ENCODE measurements at regions not wholly inside any gene's neighbourhood (a gene's known extent, or its start where the extent isn't known, plus 50 kb on each side); places are given as distances from the start of the nearest gene placed in this dataset.

DNA sequence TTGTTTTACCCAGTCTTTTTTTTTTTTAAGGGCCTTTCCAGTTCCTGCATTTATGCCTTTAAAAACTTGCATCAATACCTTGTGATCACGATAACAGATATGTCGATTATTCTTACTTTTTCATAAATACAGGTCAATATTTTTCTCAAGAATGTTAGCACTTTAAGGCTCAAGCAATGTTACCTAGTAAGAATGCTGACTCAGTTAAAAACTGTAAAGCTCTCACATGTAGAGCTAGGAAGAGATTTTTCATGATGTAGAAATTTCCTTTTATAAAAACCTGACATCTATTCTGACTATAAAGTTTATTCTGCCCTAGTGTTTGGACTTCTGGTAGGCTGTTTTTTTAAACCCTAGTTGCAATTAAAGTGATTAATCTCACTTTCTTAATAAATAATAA, 684.0 kb downstream of the ZBBX start:
- TF ChIP-seq, protein P1, sequence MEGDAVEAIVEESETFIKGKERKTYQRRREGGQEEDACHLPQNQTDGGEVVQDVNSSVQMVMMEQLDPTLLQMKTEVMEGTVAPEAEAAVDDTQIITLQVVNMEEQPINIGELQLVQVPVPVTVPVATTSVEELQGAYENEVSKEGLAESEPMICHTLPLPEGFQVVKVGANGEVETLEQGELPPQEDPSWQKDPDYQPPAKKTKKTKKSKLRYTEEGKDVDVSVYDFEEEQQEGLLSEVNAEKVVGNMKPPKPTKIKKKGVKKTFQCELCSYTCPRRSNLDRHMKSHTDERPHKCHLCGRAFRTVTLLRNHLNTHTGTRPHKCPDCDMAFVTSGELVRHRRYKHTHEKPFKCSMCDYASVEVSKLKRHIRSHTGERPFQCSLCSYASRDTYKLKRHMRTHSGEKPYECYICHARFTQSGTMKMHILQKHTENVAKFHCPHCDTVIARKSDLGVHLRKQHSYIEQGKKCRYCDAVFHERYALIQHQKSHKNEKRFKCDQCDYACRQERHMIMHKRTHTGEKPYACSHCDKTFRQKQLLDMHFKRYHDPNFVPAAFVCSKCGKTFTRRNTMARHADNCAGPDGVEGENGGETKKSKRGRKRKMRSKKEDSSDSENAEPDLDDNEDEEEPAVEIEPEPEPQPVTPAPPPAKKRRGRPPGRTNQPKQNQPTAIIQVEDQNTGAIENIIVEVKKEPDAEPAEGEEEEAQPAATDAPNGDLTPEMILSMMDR (IDR thresholded peaks at IDR 0.05) = no peak
- TF ChIP-seq POLR2AphosphoS5 (IDR thresholded peaks at IDR 0.05) = no peak

Data from prostate gland (tissue), 2 donors.